ENCODE measurements at regions not wholly inside any gene's neighbourhood (a gene's known extent, or its start where the extent isn't known, plus 50 kb on each side); places are given as distances from the start of the nearest gene placed in this dataset.

GRCh38 chr21:38659936-38660332 lies 145.8 kb upstream of the ETS2 start:
- no peak for DNase-seq (ENCODE audit: low spot score)
- no peak overlapping the region for H2AFZ ChIP-seq (ENCODE audit: low read length)
- H2BK12ac ChIP-seq (ENCODE audit: low read length): no peak overlapping the region
- H4K91ac ChIP-seq (ENCODE audit: low read depth, low read length, poor library complexity): no peak overlapping the region
- H3K4me1 ChIP-seq (ENCODE audit: control insufficient read depth in 2 of 2, insufficient read depth in 1 of 2, low read depth in 1 of 2, low read length in 2 of 2): peaks cover 0 to 2% of the 10 kb centered on the region in 2 donors
- H3K14ac ChIP-seq (ENCODE audit: low read length): no peak overlapping the region
- H3K9me3 ChIP-seq (replicated peaks in 1 of 2; ENCODE audit: control insufficient read depth in 2 of 2, insufficient read depth in 1 of 2, low read depth in 1 of 2, low read length in 2 of 2): no peaks in the 10 kb centered on the region
- no peak overlapping the region for H3K4me3 ChIP-seq (ENCODE audit: low read length in 2 of 2)
- H2BK15ac ChIP-seq (ENCODE audit: low read length): no peak overlapping the region
- H3K9ac ChIP-seq (ENCODE audit: low read depth, low read length, poor library complexity): no peak overlapping the region
- H3K36me3 ChIP-seq (replicated peaks in 1 of 2; ENCODE audit: control insufficient read depth in 2 of 2, insufficient read depth in 2 of 2, low read length in 2 of 2): no peaks in the 10 kb centered on the region
- no peak overlapping the region for H2BK5ac ChIP-seq (ENCODE audit: low read length)
- no peak overlapping the region for H3K4ac ChIP-seq (ENCODE audit: low read length)
- H3K4me2 ChIP-seq (ENCODE audit: insufficient read depth, low read length, poor library complexity, severe bottlenecking): peak overlapping the region; percentile 74
- H3K23ac ChIP-seq (ENCODE audit: low read depth, low read length, poor library complexity): no peak overlapping the region
- WGBS, 2 donors (ENCODE audit: extremely low coverage in 2 of 2, insufficient read length in 2 of 2, insufficient replicate concordance in 1 of 2): no CpG with 5 or more reads among the region's 16 CpGs
- no peak overlapping the region for H4K8ac ChIP-seq (ENCODE audit: low read depth, low read length)
- no peak overlapping the region for H2BK120ac ChIP-seq (ENCODE audit: low read depth, low read length)
- no peak overlapping the region for H2AK5ac ChIP-seq (ENCODE audit: low read depth, low read length)
- no peak overlapping the region for H3K18ac ChIP-seq (ENCODE audit: low read length)
- peaks cover 8 to 99% (median 27%) of the 10 kb centered on the region in 3 experiments for H3K27me3 ChIP-seq (ENCODE audit: control insufficient read depth in 3 of 3, insufficient read depth in 3 of 3, low read depth in 1 of 3, low read length in 3 of 3)
- H3K27ac ChIP-seq (replicated peaks; ENCODE audit: low read length): no peak overlapping the region
- H3K79me1 ChIP-seq (ENCODE audit: low read depth, low read length): no peaks in the 10 kb centered on the region

- Histone ChIP-seq H3K36me3 (replicated peaks in 1 of 2; ENCODE audit: control insufficient read depth in 2 of 2, insufficient read depth in 2 of 2, low read length in 2 of 2) (no peaks in the 10 kb centered on the region), H2BK120ac (ENCODE audit: low read depth, low read length) (no peak overlapping the region), H3K27me3 (ENCODE audit: control insufficient read depth in 3 of 3, insufficient read depth in 3 of 3, low read depth in 1 of 3, low read length in 3 of 3) (peaks cover 8 to 94% (median 27%) of the 10 kb centered on the region in 3 experiments), H4K91ac (ENCODE audit: low read depth, low read length, poor library complexity) (no peak overlapping the region), H3K23ac (ENCODE audit: low read depth, low read length, poor library complexity) (peak overlapping the region; percentile 34), H2AFZ (ENCODE audit: low read length) (peak overlapping the region; percentile 76), H2BK12ac (ENCODE audit: low read length) (no peak overlapping the region), H3K27ac (replicated peaks; ENCODE audit: low read length) (no peak overlapping the region), H2AK5ac (ENCODE audit: low read depth, low read length) (peak overlapping the region; percentile 39), H2BK15ac (ENCODE audit: low read length) (no peak overlapping the region), H3K4me2 (ENCODE audit: insufficient read depth, low read length, poor library complexity, severe bottlenecking) (peak overlapping the region; percentile 74), H2BK5ac (ENCODE audit: low read length) (no peak overlapping the region), H3K4me1 (ENCODE audit: control insufficient read depth in 2 of 2, insufficient read depth in 1 of 2, low read depth in 1 of 2, low read length in 2 of 2) (no peaks in the 10 kb centered on the region), H3K4me3 (ENCODE audit: low read length in 2 of 2) (peak overlapping the region; percentile 10 to 84), H4K8ac (ENCODE audit: low read depth, low read length) (no peak overlapping the region), H3K9me3 (replicated peaks in 1 of 2; ENCODE audit: control insufficient read depth in 2 of 2, insufficient read depth in 1 of 2, low read depth in 1 of 2, low read length in 2 of 2) (no peaks in the 10 kb centered on the region), H3K18ac (ENCODE audit: low read length) (peak overlapping the region; percentile 80), H3K4ac (ENCODE audit: low read length) (no peak overlapping the region), H3K9ac (ENCODE audit: low read depth, low read length, poor library complexity) (peak overlapping the region; percentile 50), H3K79me1 (ENCODE audit: low read depth, low read length) (no peaks in the 10 kb centered on the region), H3K14ac (ENCODE audit: low read length) (no peak overlapping the region)
- WGBS, 2 donors (ENCODE audit: extremely low coverage in 2 of 2, insufficient read length in 2 of 2, insufficient replicate concordance in 1 of 2): no CpG with 5 or more reads among the region's 113 CpGs
- DNase-seq (ENCODE audit: low spot score): no peak
These were observed 145.2 kb upstream of the ETS2 start for GRCh38 chr21:38660333-38661196.

- peak overlapping the region; percentile 76 for H2AFZ ChIP-seq (ENCODE audit: low read length)
- no peak overlapping the region for H3K14ac ChIP-seq (ENCODE audit: low read length)
- H3K9me3 ChIP-seq (replicated peaks in 1 of 2; ENCODE audit: control insufficient read depth in 2 of 2, insufficient read depth in 1 of 2, low read depth in 1 of 2, low read length in 2 of 2): no peaks in the 10 kb centered on the region
- H4K8ac ChIP-seq (ENCODE audit: low read depth, low read length): no peak overlapping the region
- peak overlapping the region in 1 of 2 donors; percentile 84 for H3K4me3 ChIP-seq (ENCODE audit: low read length in 2 of 2)
- H2BK15ac ChIP-seq (ENCODE audit: low read length): no peak overlapping the region
- no peak for DNase-seq (ENCODE audit: low spot score)
- no peaks in the 10 kb centered on the region for H3K36me3 ChIP-seq (replicated peaks in 1 of 2; ENCODE audit: control insufficient read depth in 2 of 2, insufficient read depth in 2 of 2, low read length in 2 of 2)
- no peak overlapping the region for H2AK5ac ChIP-seq (ENCODE audit: low read depth, low read length)
- H3K23ac ChIP-seq (ENCODE audit: low read depth, low read length, poor library complexity): no peak overlapping the region
- H3K27me3 ChIP-seq (ENCODE audit: control insufficient read depth in 3 of 3, insufficient read depth in 3 of 3, low read depth in 1 of 3, low read length in 3 of 3): peaks cover 8 to 86% (median 27%) of the 10 kb centered on the region in 3 experiments
- H2BK12ac ChIP-seq (ENCODE audit: low read length): no peak overlapping the region
- no peaks in the 10 kb centered on the region for H3K79me1 ChIP-seq (ENCODE audit: low read depth, low read length)
- H3K27ac ChIP-seq (replicated peaks; ENCODE audit: low read length): no peak overlapping the region
- no CpG with 5 or more reads among the region's 61 CpGs for WGBS, 2 donors (ENCODE audit: extremely low coverage in 2 of 2, insufficient read length in 2 of 2, insufficient replicate concordance in 1 of 2)
- no peak overlapping the region for H4K91ac ChIP-seq (ENCODE audit: low read depth, low read length, poor library complexity)
- H3K4me2 ChIP-seq (ENCODE audit: insufficient read depth, low read length, poor library complexity, severe bottlenecking): peak overlapping the region; percentile 74
- no peak overlapping the region for H3K4ac ChIP-seq (ENCODE audit: low read length)
- no peak overlapping the region for H2BK5ac ChIP-seq (ENCODE audit: low read length)
- H3K9ac ChIP-seq (ENCODE audit: low read depth, low read length, poor library complexity): no peak overlapping the region
- H3K4me1 ChIP-seq (ENCODE audit: control insufficient read depth in 2 of 2, insufficient read depth in 1 of 2, low read depth in 1 of 2, low read length in 2 of 2): no peaks in the 10 kb centered on the region
- H2BK120ac ChIP-seq (ENCODE audit: low read depth, low read length): no peak overlapping the region
- no peak overlapping the region for H3K18ac ChIP-seq (ENCODE audit: low read length)
These were observed 144.4 kb upstream of the ETS2 start for GRCh38 chr21:38661197-38661871.

- H4K8ac ChIP-seq (ENCODE audit: low read depth, low read length): no peak overlapping the region
- DNase-seq (ENCODE audit: low spot score): no peak
- H2BK15ac ChIP-seq (ENCODE audit: low read length): no peak overlapping the region
- no peaks in the 10 kb centered on the region for H3K4me1 ChIP-seq (ENCODE audit: control insufficient read depth in 2 of 2, insufficient read depth in 1 of 2, low read depth in 1 of 2, low read length in 2 of 2)
- H3K4me2 ChIP-seq (ENCODE audit: insufficient read depth, low read length, poor library complexity, severe bottlenecking): no peak overlapping the region
- H4K91ac ChIP-seq (ENCODE audit: low read depth, low read length, poor library complexity): no peak overlapping the region
- H3K9ac ChIP-seq (ENCODE audit: low read depth, low read length, poor library complexity): no peak overlapping the region
- no peak overlapping the region for H3K27ac ChIP-seq (replicated peaks; ENCODE audit: low read length)
- H2BK120ac ChIP-seq (ENCODE audit: low read depth, low read length): no peak overlapping the region
- no peak overlapping the region for H3K4ac ChIP-seq (ENCODE audit: low read length)
- H3K27me3 ChIP-seq (ENCODE audit: control insufficient read depth in 3 of 3, insufficient read depth in 3 of 3, low read depth in 1 of 3, low read length in 3 of 3): peaks cover 8 to 80% (median 27%) of the 10 kb centered on the region in 3 experiments
- H2BK5ac ChIP-seq (ENCODE audit: low read length): no peak overlapping the region
- no peaks in the 10 kb centered on the region for H3K9me3 ChIP-seq (replicated peaks in 1 of 2; ENCODE audit: control insufficient read depth in 2 of 2, insufficient read depth in 1 of 2, low read depth in 1 of 2, low read length in 2 of 2)
- H2AK5ac ChIP-seq (ENCODE audit: low read depth, low read length): no peak overlapping the region
- no peaks in the 10 kb centered on the region for H3K36me3 ChIP-seq (replicated peaks in 1 of 2; ENCODE audit: control insufficient read depth in 2 of 2, insufficient read depth in 2 of 2, low read length in 2 of 2)
- H3K23ac ChIP-seq (ENCODE audit: low read depth, low read length, poor library complexity): no peak overlapping the region
- no peak overlapping the region for H2AFZ ChIP-seq (ENCODE audit: low read length)
- H3K79me1 ChIP-seq (ENCODE audit: low read depth, low read length): no peaks in the 10 kb centered on the region
- H3K14ac ChIP-seq (ENCODE audit: low read length): no peak overlapping the region
- WGBS, 2 donors (ENCODE audit: extremely low coverage in 2 of 2, insufficient read length in 2 of 2, insufficient replicate concordance in 1 of 2): no CpG with 5 or more reads among the region's 8 CpGs
- H3K18ac ChIP-seq (ENCODE audit: low read length): no peak overlapping the region
- no peak overlapping the region for H2BK12ac ChIP-seq (ENCODE audit: low read length)
- no peak overlapping the region for H3K4me3 ChIP-seq (ENCODE audit: low read length in 2 of 2)
These were observed 143.7 kb upstream of the ETS2 start for GRCh38 chr21:38661889-38662568.

All from neuronal stem cell (in vitro differentiated cells).